Fibroblast of mammary gland (primary cell): ENCODE measurements at regions not wholly inside any gene's neighbourhood (a gene's known extent, or its start where the extent isn't known, plus 50 kb on each side); places are given as distances from the start of the nearest gene placed in this dataset.
A peak's percentile ranks its signal among the peaks of the same experiment; 100 is the strongest.
"Not testable (repeated sequence)": the region's sequence is repeated elsewhere in the genome, so short reads cannot be mapped to it uniquely, and the experiment has no call there.

Experiments used
- DNase-seq: peaks from one replicate; pipeline ENCODE4 v3.0.0-alpha.2; 2010; ENCODE audit warnings: low read depth
- H3K4me3 ChIP-seq: 2 replicates; pipeline ENCODE4 v1.5.1; 2011; ENCODE audit warnings: low read depth, mild to moderate bottlenecking, low read length, moderate library complexity; ENCODE audit not compliant: control insufficient read depth
- TF ChIP-seq, protein P1 (sequence below): conservative IDR thresholded peaks from 2 replicates; pipeline ENCODE4 v1.5.1; 2011; ENCODE audit warnings: low read depth, low read length, inconsistent platforms; ENCODE audit not compliant: control insufficient read depth, insufficient read depth

- no peak overlapping the region for H3K4me3 ChIP-seq
- DNase-seq, result peak; percentile 58
- TF ChIP-seq, protein P1, sequence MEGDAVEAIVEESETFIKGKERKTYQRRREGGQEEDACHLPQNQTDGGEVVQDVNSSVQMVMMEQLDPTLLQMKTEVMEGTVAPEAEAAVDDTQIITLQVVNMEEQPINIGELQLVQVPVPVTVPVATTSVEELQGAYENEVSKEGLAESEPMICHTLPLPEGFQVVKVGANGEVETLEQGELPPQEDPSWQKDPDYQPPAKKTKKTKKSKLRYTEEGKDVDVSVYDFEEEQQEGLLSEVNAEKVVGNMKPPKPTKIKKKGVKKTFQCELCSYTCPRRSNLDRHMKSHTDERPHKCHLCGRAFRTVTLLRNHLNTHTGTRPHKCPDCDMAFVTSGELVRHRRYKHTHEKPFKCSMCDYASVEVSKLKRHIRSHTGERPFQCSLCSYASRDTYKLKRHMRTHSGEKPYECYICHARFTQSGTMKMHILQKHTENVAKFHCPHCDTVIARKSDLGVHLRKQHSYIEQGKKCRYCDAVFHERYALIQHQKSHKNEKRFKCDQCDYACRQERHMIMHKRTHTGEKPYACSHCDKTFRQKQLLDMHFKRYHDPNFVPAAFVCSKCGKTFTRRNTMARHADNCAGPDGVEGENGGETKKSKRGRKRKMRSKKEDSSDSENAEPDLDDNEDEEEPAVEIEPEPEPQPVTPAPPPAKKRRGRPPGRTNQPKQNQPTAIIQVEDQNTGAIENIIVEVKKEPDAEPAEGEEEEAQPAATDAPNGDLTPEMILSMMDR, result no peak
Measured at GRCh38 chr15:81887912-81888311, 157.9 kb downstream of the MEX3B start.

- H3K4me3 ChIP-seq, DNase-seq: not testable (repeated sequence)
Measured at GRCh38 chr15:81887188-81887587, 158.6 kb downstream of the MEX3B start.

GRCh38 chr15:81886591-81886990, 159.2 kb downstream of the MEX3B start:
- TF ChIP-seq, protein P1, result no peak
- no peak overlapping the region for H3K4me3 ChIP-seq
- no peak for DNase-seq

DNA sequence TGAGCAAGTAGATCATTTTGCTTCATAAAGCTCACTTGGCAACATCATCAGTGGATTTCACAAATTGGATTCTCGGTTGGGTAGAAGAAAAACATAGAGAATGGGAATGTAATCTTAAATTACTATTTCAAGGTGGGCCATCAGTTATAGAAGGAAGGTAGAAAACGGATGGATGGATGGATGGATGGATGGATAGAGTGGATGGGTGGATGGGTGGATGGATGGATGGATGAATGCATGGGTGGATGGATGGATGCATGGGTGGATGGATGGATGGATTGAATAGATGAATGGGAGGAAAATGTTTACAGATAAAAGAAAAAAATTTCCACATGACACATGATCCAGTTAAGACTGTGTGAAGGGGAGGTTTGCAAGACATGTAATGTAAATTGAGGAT, 159.7 kb downstream of the MEX3B start:
- H3K4me3 ChIP-seq, result no peak overlapping the region
- TF ChIP-seq, protein P1, result no peak
- no peak for DNase-seq

DNA sequence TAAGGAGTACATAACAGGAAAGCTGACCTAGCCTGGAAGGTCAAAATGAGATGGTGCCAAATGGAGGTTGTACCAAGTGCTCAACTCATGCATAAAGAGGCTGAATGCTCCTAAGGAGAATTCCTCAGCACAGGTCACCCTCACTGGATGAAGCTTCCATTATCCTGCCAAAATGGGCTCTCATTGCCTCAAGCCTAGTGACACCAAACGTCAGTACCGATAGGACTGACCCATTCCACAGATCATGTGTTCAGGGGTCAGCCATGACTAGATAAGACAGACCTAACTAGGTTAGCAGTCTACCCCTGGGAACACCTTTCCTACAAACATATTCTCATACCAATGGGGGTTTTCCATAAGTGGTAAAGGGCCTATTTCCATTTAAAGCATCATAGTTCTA, 160.7 kb downstream of the MEX3B start:
- no peak for DNase-seq
- H3K4me3 ChIP-seq, result no peak overlapping the region
- TF ChIP-seq, protein P1, result no peak

DNA sequence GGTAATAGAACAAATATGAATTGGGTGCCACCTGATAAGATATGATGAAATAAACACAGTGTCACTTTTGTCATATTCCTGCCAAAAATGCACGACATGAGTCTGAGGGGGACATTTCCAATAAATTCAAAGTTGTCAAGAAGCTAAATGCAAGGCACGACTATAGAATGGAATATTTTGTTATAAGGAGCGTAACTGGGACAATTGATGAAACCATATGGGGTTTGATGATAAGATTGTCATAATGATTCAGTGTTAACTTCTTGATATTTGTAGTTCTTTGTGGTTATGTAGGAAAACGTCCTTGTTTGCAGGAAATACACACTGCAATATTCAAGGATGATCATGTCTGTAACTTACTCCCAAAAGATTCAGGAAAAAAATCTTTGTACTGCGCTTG, 163.3 kb downstream of the MEX3B start:
- no peak overlapping the region for H3K4me3 ChIP-seq
- TF ChIP-seq, protein P1, result no peak
- no peak for DNase-seq

- no peak overlapping the region for H3K4me3 ChIP-seq
- TF ChIP-seq, protein P1, result no peak
- DNase-seq, result no peak
Measured at GRCh38 chr15:81880833-81881232, 165.0 kb downstream of the MEX3B start.

GRCh38 chr15:81880314-81880713, 165.5 kb downstream of the MEX3B start:
- DNase-seq, result no peak
- TF ChIP-seq, protein P1, result no peak
- no peak overlapping the region for H3K4me3 ChIP-seq

DNA sequence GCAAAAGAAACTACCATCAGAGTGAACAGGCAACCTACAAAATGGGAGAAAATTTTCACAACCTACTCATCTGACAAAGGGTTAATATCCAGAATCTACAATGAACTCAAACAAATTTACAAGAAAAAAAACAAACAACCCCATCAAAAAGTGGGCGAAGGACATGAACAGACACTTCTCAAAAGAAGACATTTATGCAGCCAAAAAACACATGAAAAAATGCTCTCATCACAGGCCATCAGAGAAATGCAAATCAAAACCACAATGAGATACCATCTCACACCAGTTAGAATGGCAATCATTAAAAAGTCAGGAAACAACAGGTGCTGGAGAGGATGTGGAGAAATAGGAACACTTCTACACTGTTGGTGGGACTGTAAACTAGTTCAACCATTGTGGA, 170.1 kb downstream of the MEX3B start:
- DNase-seq, H3K4me3 ChIP-seq: not testable (repeated sequence)

- DNase-seq, H3K4me3 ChIP-seq: not testable (repeated sequence)
Measured at GRCh38 chr15:81870746-81871106, 175.1 kb downstream of the MEX3B start.

GRCh38 chr15:81870062-81870745, 175.6 kb downstream of the MEX3B start:
- H3K4me3 ChIP-seq, DNase-seq: not testable (repeated sequence)
